MV-4-11 (cell line): ENCODE measurements at regions not wholly inside any gene's neighbourhood (a gene's known extent, or its start where the extent isn't known, plus 50 kb on each side); places are given as distances from the start of the nearest gene placed in this dataset.

Experiments
- DNase-seq: peaks from one replicate; lab custom pipeline; 2025; lab: John Stamatoyannopoulos, UW

- DNase-seq: no peak
Observed at GRCh38 chr17:72064606-72065193, 56.1 kb upstream of the SOX9 start.

GRCh38 chr17:72065556-72065955, 55.3 kb upstream of the SOX9 start:
- DNase-seq: no peak

GRCh38 chr17:72068643-72069042, 52.2 kb upstream of the SOX9 start:
- DNase-seq: no peak

- DNase-seq: no peak
Observed at GRCh38 chr17:72069586-72070202, 51.1 kb upstream of the SOX9 start.
